ENCODE measurements at regions not wholly inside any gene's neighbourhood (a gene's known extent, or its start where the extent isn't known, plus 50 kb on each side); places are given as distances from the start of the nearest gene placed in this dataset.

DNA sequence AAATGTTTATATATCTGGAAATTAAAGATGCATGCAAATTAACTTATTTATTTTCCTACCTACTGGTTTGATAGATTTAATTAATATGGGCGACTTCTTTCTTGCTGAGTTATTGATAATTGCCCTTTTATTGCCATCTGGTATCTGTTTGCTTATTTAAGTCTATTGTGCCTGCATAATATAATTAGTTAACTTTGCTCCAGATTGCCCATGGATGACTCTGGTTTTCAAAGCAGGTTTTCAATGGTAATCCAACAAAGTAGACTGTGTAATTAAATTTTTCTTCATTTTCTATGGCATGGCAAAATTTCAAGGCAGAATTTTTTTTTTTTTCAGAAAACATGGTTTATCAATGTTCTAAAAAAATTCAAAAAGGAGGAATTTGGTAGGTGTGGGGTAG lies 1092.0 kb downstream of the GRIK2 start:
- TF ChIP-seq ZZZ3 (IDR thresholded peaks at IDR 0.05; ENCODE audit: control insufficient read depth, insufficient read length, low read depth) = no peak
- TF ChIP-seq, protein P1, sequence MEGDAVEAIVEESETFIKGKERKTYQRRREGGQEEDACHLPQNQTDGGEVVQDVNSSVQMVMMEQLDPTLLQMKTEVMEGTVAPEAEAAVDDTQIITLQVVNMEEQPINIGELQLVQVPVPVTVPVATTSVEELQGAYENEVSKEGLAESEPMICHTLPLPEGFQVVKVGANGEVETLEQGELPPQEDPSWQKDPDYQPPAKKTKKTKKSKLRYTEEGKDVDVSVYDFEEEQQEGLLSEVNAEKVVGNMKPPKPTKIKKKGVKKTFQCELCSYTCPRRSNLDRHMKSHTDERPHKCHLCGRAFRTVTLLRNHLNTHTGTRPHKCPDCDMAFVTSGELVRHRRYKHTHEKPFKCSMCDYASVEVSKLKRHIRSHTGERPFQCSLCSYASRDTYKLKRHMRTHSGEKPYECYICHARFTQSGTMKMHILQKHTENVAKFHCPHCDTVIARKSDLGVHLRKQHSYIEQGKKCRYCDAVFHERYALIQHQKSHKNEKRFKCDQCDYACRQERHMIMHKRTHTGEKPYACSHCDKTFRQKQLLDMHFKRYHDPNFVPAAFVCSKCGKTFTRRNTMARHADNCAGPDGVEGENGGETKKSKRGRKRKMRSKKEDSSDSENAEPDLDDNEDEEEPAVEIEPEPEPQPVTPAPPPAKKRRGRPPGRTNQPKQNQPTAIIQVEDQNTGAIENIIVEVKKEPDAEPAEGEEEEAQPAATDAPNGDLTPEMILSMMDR (IDR thresholded peaks at IDR 0.05 in 2 of 3, conservative IDR thresholded peaks at IDR 0.05 in 1 of 3; ENCODE audit: control insufficient read depth in 2 of 3, extremely low read depth in 1 of 3, insufficient read depth in 1 of 3, low read depth in 3 of 3, low read length in 3 of 3) = no peak
- TF ChIP-seq POLR2AphosphoS2 (IDR thresholded peaks at IDR 0.05; ENCODE audit: low read depth, low read length) = no peak
- TF ChIP-seq, protein P2, sequence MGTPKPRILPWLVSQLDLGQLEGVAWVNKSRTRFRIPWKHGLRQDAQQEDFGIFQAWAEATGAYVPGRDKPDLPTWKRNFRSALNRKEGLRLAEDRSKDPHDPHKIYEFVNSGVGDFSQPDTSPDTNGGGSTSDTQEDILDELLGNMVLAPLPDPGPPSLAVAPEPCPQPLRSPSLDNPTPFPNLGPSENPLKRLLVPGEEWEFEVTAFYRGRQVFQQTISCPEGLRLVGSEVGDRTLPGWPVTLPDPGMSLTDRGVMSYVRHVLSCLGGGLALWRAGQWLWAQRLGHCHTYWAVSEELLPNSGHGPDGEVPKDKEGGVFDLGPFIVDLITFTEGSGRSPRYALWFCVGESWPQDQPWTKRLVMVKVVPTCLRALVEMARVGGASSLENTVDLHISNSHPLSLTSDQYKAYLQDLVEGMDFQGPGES (IDR thresholded peaks at IDR 0.05) = no peak
- no peak for TF ChIP-seq BMI1 (IDR thresholded peaks at IDR 0.05; ENCODE audit: borderline replicate concordance)
- TF ChIP-seq IRF4 (IDR thresholded peaks at IDR 0.05; ENCODE audit: low read depth, low read length) = no peak
- TF ChIP-seq POLR2A (IDR thresholded peaks at IDR 0.05; ENCODE audit: low read depth, low read length) = no peak
- TF ChIP-seq, protein P3, sequence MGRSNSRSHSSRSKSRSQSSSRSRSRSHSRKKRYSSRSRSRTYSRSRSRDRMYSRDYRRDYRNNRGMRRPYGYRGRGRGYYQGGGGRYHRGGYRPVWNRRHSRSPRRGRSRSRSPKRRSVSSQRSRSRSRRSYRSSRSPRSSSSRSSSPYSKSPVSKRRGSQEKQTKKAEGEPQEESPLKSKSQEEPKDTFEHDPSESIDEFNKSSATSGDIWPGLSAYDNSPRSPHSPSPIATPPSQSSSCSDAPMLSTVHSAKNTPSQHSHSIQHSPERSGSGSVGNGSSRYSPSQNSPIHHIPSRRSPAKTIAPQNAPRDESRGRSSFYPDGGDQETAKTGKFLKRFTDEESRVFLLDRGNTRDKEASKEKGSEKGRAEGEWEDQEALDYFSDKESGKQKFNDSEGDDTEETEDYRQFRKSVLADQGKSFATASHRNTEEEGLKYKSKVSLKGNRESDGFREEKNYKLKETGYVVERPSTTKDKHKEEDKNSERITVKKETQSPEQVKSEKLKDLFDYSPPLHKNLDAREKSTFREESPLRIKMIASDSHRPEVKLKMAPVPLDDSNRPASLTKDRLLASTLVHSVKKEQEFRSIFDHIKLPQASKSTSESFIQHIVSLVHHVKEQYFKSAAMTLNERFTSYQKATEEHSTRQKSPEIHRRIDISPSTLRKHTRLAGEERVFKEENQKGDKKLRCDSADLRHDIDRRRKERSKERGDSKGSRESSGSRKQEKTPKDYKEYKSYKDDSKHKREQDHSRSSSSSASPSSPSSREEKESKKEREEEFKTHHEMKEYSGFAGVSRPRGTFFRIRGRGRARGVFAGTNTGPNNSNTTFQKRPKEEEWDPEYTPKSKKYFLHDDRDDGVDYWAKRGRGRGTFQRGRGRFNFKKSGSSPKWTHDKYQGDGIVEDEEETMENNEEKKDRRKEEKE (IDR thresholded peaks at IDR 0.05) = no peak
- no peak for TF ChIP-seq RCOR1 (conservative IDR thresholded peaks at IDR 0.05; ENCODE audit: low read depth, low read length)
- TF ChIP-seq RFX5 (IDR thresholded peaks at IDR 0.05; ENCODE audit: low read depth, low read length) = no peak
- no peak for TF ChIP-seq NR2C2 (IDR thresholded peaks at IDR 0.05; ENCODE audit: borderline replicate concordance, control insufficient read depth, insufficient read length, low read depth)
- no peak for TF ChIP-seq JUNB (IDR thresholded peaks at IDR 0.05)
